IMR-90 (cell line): ENCODE measurements at regions not wholly inside any gene's neighbourhood (a gene's known extent, or its start where the extent isn't known, plus 50 kb on each side); places are given as distances from the start of the nearest gene placed in this dataset.

ENCODE experiments used
- ATAC-seq: fragments of 200-7000 bp; cut with Tn5 transposase; 2 replicates; pipeline ENCODE4 v1.9.1; 2020; ENCODE audit warnings: low read depth, mild to moderate bottlenecking, moderate library complexity
- BruUV-seq: library from RNA; stranded (reverse); fragments of 400-500 nt; replicated peaks from 2 replicates; lab custom pipeline; 2021; lab: Mats Ljungman, UMichigan
- CTCF ChIA-PET: fragments of 300-600 bp; formaldehyde crosslinking; extraction: SDS; loops from one replicate; lab custom pipeline; 2021; ENCODE audit warnings: antibody characterized with exemption; lab: Yijun Ruan, JAX
- POLR2A ChIA-PET: fragments of 300-600 bp; sonication (Branson Sonifier 250); formaldehyde crosslinking; loops from one replicate; lab custom pipeline; 2022; ENCODE audit warnings: antibody characterized with exemption; ENCODE audit not compliant: unreplicated experiment; lab: Charles Lee
- DNase-seq: peaks from one replicate; pipeline ENCODE4 v3.0.0; 2013
- H2AFZ ChIP-seq: replicated peaks from 2 replicates; pipeline ENCODE3; 2013; ENCODE audit warnings: low read length, mild to moderate bottlenecking; ENCODE audit not compliant: poor library complexity
- H2AK5ac ChIP-seq: 2 replicates; pipeline ENCODE4 v1.6.1; 2013; ENCODE audit warnings: low read depth, low read length, inconsistent platforms
- H2AK9ac ChIP-seq: replicated peaks from 2 replicates; pipeline ENCODE3; 2013; ENCODE audit warnings: mild to moderate bottlenecking, low read depth, low read length, moderate library complexity; ENCODE audit not compliant: poor library complexity
- H2BK120ac ChIP-seq: 2 replicates; pipeline ENCODE4 v1.6.1; 2013; ENCODE audit warnings: low read depth, low read length, inconsistent platforms
- H2BK15ac ChIP-seq: 3 replicates; pipeline ENCODE4 v1.6.1; 2013; ENCODE audit warnings: low read depth, low read length, inconsistent platforms
- H2BK20ac ChIP-seq: 2 replicates; pipeline ENCODE4 v1.6.1; 2013; ENCODE audit warnings: low read depth, mild to moderate bottlenecking, inconsistent platforms, low read length, moderate library complexity
- H2BK5ac ChIP-seq: 2 replicates; pipeline ENCODE4 v1.6.1; 2013; ENCODE audit warnings: mild to moderate bottlenecking, low read depth, low read length, inconsistent platforms; ENCODE audit not compliant: poor library complexity, severe bottlenecking
- H3K14ac ChIP-seq: replicated peaks from 2 replicates; pipeline ENCODE4 v1.6.1; 2013; ENCODE audit warnings: low read depth, low read length, inconsistent platforms
- H3K18ac ChIP-seq: 2 replicates; pipeline ENCODE4 v1.6.1; 2013; ENCODE audit warnings: low read depth, low read length, control low read depth
- H3K23ac ChIP-seq: 2 replicates; pipeline ENCODE4 v1.6.1; 2013; ENCODE audit warnings: low read depth, low read length, inconsistent platforms
- H3K27ac ChIP-seq: 2 replicates; pipeline ENCODE4 v1.5.1; 2013; ENCODE audit warnings: mild to moderate bottlenecking, control low read depth, low read length; ENCODE audit not compliant: insufficient read depth
- H3K27me3 ChIP-seq: 2 replicates; pipeline ENCODE4 v1.6.1; 2013; ENCODE audit warnings: low read length; ENCODE audit not compliant: control insufficient read depth, insufficient read depth
- H3K36me3 ChIP-seq: 2 replicates; pipeline ENCODE4 v1.6.1; 2013; ENCODE audit warnings: low read length, mixed read lengths; ENCODE audit not compliant: control insufficient read depth, insufficient read depth
- H3K4ac ChIP-seq: 2 replicates; pipeline ENCODE4 v1.6.1; 2013; ENCODE audit warnings: low read depth, low read length, inconsistent platforms
- H3K4me1 ChIP-seq: 2 replicates; pipeline ENCODE4 v1.6.1; 2013; ENCODE audit warnings: low read length, mixed read lengths; ENCODE audit not compliant: control insufficient read depth, insufficient read depth
- H3K4me2 ChIP-seq: 2 replicates; pipeline ENCODE4 v1.6.1; 2013; ENCODE audit warnings: low read depth, mild to moderate bottlenecking, control low read depth, low read length, moderate library complexity
- H3K4me3 ChIP-seq: 2 replicates; pipeline ENCODE4 v1.5.1; 2013; ENCODE audit warnings: low read depth, mild to moderate bottlenecking, control low read depth, low read length, moderate library complexity; ENCODE audit not compliant: insufficient read depth
- H3K56ac ChIP-seq: 2 replicates; pipeline ENCODE4 v1.6.1; 2013; ENCODE audit warnings: low read length, inconsistent platforms; ENCODE audit not compliant: insufficient read depth; ENCODE audit errors: extremely low read depth
- H3K79me1 ChIP-seq, 2 experiments: 2 replicates each; pipeline ENCODE4 v1.6.1; 2013; ENCODE audit warnings: low read length in 2 of 2, inconsistent platforms in 1 of 2, low read depth in 1 of 2
- H3K9ac ChIP-seq: 2 replicates; pipeline ENCODE4 v1.6.1; 2013; ENCODE audit warnings: low read depth, low read length, control low read depth
- H3K9me1 ChIP-seq: 2 replicates; pipeline ENCODE4 v1.6.1; 2013; ENCODE audit warnings: low read length, inconsistent platforms; ENCODE audit not compliant: insufficient read depth
- H3K9me3 ChIP-seq: 2 replicates; pipeline ENCODE4 v1.6.1; 2013; ENCODE audit warnings: low read length; ENCODE audit not compliant: control insufficient read depth, insufficient read depth
- H4K20me1 ChIP-seq: 2 replicates; pipeline ENCODE4 v1.6.1; 2013; ENCODE audit warnings: low read length, inconsistent platforms; ENCODE audit not compliant: insufficient read depth
- H4K5ac ChIP-seq: 2 replicates; pipeline ENCODE4 v1.6.1; 2013; ENCODE audit warnings: mild to moderate bottlenecking, low read depth, low read length, control low read depth
- H4K8ac ChIP-seq, 2 experiments: 2 replicates each; pipeline ENCODE4 v1.6.1; 2013; ENCODE audit warnings: low read depth in 2 of 2, low read length in 2 of 2, control low read depth in 1 of 2, inconsistent platforms in 1 of 2
- H4K91ac ChIP-seq: 2 replicates; pipeline ENCODE4 v1.6.1; 2013; ENCODE audit warnings: low read depth, low read length, inconsistent platforms; ENCODE audit not compliant: insufficient read depth
- BHLHE40 ChIP-seq: fragments of 150-350 bp; IDR thresholded peaks from 2 replicates; pipeline ENCODE4 v1.6.1; 2016; ENCODE audit warnings: mild to moderate bottlenecking, low read depth, low read length
- CEBPB ChIP-seq: IDR thresholded peaks from 2 replicates; pipeline ENCODE4 v1.6.1; 2012; ENCODE audit warnings: low read depth, low read length, improper control_type of control experiment
- FOS ChIP-seq: fragments of 150-350 bp; IDR thresholded peaks from 2 replicates; pipeline ENCODE4 v1.6.1; 2016; ENCODE audit warnings: low read depth, low read length
- MAFK ChIP-seq: IDR thresholded peaks from 2 replicates; pipeline ENCODE4 v1.6.1; 2012; ENCODE audit warnings: low read depth, low read length, improper control_type of control experiment
- MAZ ChIP-seq: IDR thresholded peaks from 2 replicates; pipeline ENCODE4 v1.6.1; 2012; ENCODE audit warnings: low read depth, mild to moderate bottlenecking, low read length, improper control_type of control experiment, moderate library complexity, borderline replicate concordance
- MXI1 ChIP-seq: IDR thresholded peaks from 2 replicates; pipeline ENCODE4 v1.6.1; 2012; ENCODE audit warnings: low read depth, mild to moderate bottlenecking, low read length, moderate library complexity, borderline replicate concordance
- NFE2L2 ChIP-seq: fragments of 150-350 bp; IDR thresholded peaks from 2 replicates; pipeline ENCODE4 v1.6.1; 2016; ENCODE audit warnings: low read depth, mild to moderate bottlenecking, low read length
- POLR2A ChIP-seq: IDR thresholded peaks from 2 replicates; pipeline ENCODE4 v1.6.1; 2012; ENCODE audit warnings: mild to moderate bottlenecking, low read depth, low read length
- RAD21 ChIP-seq: IDR thresholded peaks from 2 replicates; pipeline ENCODE4 v1.6.1; 2012; ENCODE audit warnings: low read length, improper control_type of control experiment
- RCOR1 ChIP-seq: IDR thresholded peaks from 2 replicates; pipeline ENCODE4 v1.6.1; 2012; ENCODE audit warnings: mild to moderate bottlenecking, low read length, improper control_type of control experiment; ENCODE audit not compliant: insufficient replicate concordance
- RFX5 ChIP-seq: IDR thresholded peaks from 2 replicates; pipeline ENCODE4 v1.8.0; 2012; ENCODE audit warnings: low read depth, mild to moderate bottlenecking, low read length, moderate library complexity
- SMC3 ChIP-seq: fragments of 150-350 bp; IDR thresholded peaks from 2 replicates; pipeline ENCODE4 v1.6.1; 2016; ENCODE audit warnings: low read depth, mild to moderate bottlenecking, antibody characterized with exemption, low read length, moderate library complexity
- USF2 ChIP-seq: fragments of 150-350 bp; IDR thresholded peaks from 2 replicates; pipeline ENCODE4 v1.6.1; 2017; ENCODE audit warnings: mild to moderate bottlenecking, antibody characterized with exemption, low read length, low read depth
- WGBS, 2 experiments: methylation state at CpG; one replicate each; pipeline versions ENCODE4 v1.1.5 to v1.1.7; 2013; ENCODE audit warnings: missing lambda C conversion rate in 2 of 2; ENCODE audit not compliant: insufficient read length in 1 of 2; ENCODE audit errors: extremely low coverage in 2 of 2; 5-methylcytosine and 5-hydroxymethylcytosine counted together
- dilution Hi-C: fragments of 300-500 bp; cut with HindIII; formaldehyde crosslinking; loops from one replicate; pipeline ENCODE4 v1.14.3; 2018; ENCODE audit warnings: low sequenced_read_pairs; ENCODE audit not compliant: unreplicated experiment
- in situ Hi-C: fragments of 300-500 bp; cut with MboI; formaldehyde crosslinking; loops from 3 replicates; pipeline ENCODE4 v1.14.3; 2019; ENCODE audit warnings: low sequenced_read_pairs, inconsistent platforms, mixed read lengths
- intact Hi-C: fragments of 100-400 bp; cut with micrococcal nuclease; formaldehyde crosslinking; loops from 2 replicates; pipeline ENCODE4 v1.10.0; 2022
- TF ChIP-seq, protein P1 (sequence below): fragments of 150-350 bp; IDR thresholded peaks from 2 replicates; pipeline ENCODE4 v1.6.1; 2016; ENCODE audit warnings: low read depth, mild to moderate bottlenecking, low read length, moderate library complexity, borderline replicate concordance
- TF ChIP-seq, protein P2 (sequence below): conservative IDR thresholded peaks from 2 replicates; pipeline ENCODE4 v1.5.1; 2012; ENCODE audit warnings: mild to moderate bottlenecking, low read depth, low read length, improper control_type of control experiment

DNA sequence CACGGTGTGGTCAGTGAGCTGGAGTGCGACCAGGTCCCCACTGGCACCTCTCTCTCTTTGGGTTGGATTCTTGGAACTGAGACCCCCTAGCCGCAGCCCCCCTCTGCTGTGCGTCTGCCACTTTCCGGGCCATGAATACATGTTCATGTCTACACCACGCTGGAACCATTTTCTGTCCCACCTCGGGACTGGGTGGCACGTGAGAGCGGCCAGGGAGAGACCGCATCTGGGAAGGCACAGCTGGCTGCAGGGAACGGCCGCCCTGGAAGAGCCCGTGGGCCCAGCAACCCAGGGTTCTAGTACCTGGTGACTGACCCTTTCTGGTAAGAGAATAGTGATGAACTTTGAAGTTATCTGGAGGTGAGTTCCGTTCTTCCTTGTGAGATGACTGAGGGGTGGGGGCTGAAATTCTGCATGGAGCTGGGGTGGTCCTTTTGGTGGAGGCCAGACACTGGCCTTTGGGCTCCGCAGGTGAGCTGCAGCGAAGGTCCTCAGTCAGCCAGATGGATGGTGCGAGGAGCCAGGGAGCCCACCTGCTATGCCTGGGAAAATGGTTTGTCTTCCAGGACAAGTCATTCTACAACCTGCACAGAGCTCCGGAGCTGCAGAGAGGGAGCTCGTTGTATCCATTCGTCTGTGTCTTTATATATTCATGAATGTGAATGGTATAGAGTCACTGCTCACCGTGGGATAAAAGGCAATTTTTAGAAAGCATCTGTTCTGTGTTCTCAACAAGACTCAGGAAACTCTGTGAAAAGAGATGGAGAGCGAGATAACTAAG lies 223.5 kb downstream of the NDUFA10 start:
- no peak for TF ChIP-seq MAFK
- no peak for TF ChIP-seq FOS
- TF ChIP-seq POLR2A = no peak
- no peak for TF ChIP-seq CEBPB
- TF ChIP-seq USF2 = no peak
- no peak for TF ChIP-seq NFE2L2
- no peak for TF ChIP-seq MAZ
- TF ChIP-seq RAD21 = no peak
- TF ChIP-seq, protein P1, sequence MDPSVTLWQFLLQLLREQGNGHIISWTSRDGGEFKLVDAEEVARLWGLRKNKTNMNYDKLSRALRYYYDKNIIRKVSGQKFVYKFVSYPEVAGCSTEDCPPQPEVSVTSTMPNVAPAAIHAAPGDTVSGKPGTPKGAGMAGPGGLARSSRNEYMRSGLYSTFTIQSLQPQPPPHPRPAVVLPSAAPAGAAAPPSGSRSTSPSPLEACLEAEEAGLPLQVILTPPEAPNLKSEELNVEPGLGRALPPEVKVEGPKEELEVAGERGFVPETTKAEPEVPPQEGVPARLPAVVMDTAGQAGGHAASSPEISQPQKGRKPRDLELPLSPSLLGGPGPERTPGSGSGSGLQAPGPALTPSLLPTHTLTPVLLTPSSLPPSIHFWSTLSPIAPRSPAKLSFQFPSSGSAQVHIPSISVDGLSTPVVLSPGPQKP = no peak
- TF ChIP-seq BHLHE40 = no peak
- TF ChIP-seq SMC3 = no peak
- TF ChIP-seq, protein P2, sequence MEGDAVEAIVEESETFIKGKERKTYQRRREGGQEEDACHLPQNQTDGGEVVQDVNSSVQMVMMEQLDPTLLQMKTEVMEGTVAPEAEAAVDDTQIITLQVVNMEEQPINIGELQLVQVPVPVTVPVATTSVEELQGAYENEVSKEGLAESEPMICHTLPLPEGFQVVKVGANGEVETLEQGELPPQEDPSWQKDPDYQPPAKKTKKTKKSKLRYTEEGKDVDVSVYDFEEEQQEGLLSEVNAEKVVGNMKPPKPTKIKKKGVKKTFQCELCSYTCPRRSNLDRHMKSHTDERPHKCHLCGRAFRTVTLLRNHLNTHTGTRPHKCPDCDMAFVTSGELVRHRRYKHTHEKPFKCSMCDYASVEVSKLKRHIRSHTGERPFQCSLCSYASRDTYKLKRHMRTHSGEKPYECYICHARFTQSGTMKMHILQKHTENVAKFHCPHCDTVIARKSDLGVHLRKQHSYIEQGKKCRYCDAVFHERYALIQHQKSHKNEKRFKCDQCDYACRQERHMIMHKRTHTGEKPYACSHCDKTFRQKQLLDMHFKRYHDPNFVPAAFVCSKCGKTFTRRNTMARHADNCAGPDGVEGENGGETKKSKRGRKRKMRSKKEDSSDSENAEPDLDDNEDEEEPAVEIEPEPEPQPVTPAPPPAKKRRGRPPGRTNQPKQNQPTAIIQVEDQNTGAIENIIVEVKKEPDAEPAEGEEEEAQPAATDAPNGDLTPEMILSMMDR = no peak
- no peak for TF ChIP-seq MXI1
- no peak for TF ChIP-seq RCOR1
- no peak for TF ChIP-seq RFX5
- no peak overlapping the region for H3K4me2 ChIP-seq
- no peaks in the 10 kb centered on the region for H3K36me3 ChIP-seq
- H2AFZ ChIP-seq = peak overlapping the region; percentile 21
- H4K8ac ChIP-seq = no peak overlapping the region
- H4K5ac ChIP-seq = no peak overlapping the region
- no TSS peak for BruUV-seq
- H3K79me1 ChIP-seq = no peaks in the 10 kb centered on the region
- H3K56ac ChIP-seq = no peak overlapping the region
- dilution Hi-C loops = no loop called here
- DNase-seq (no peak), ATAC-seq (no peak)
- ChIA-PET CTCF (no interaction called here), POLR2A (no interaction called here)
- H3K14ac ChIP-seq = no peak overlapping the region
- no peak overlapping the region for H2BK5ac ChIP-seq
- WGBS, 2 experiments = 32% methylated on average over 2 of the region's 22 CpGs; no CpG with 5 or more reads in 1 of the 2 experiments
- H2AK9ac ChIP-seq = no peak overlapping the region
- no peak overlapping the region for H3K18ac ChIP-seq
- intact Hi-C loops = no loop called here
- H3K4ac ChIP-seq = no peak overlapping the region
- H2BK15ac ChIP-seq = no peak overlapping the region
- H2AK5ac ChIP-seq = no peak overlapping the region
- H3K27me3 ChIP-seq = no peaks in the 10 kb centered on the region
- peaks cover 44% of the 10 kb centered on the region for H3K9me3 ChIP-seq
- no peaks in the 10 kb centered on the region for H3K9me1 ChIP-seq
- H3K4me1 ChIP-seq = no peaks in the 10 kb centered on the region
- no peak overlapping the region for H4K91ac ChIP-seq
- in situ Hi-C loops = no loop called here
- no peaks in the 10 kb centered on the region for H4K20me1 ChIP-seq
- no peak overlapping the region for H3K23ac ChIP-seq
- H3K4me3 ChIP-seq = no peak overlapping the region
- H2BK120ac ChIP-seq = no peak overlapping the region
- no peak overlapping the region for H3K27ac ChIP-seq
- no peak overlapping the region for H2BK20ac ChIP-seq
- no peak overlapping the region for H3K9ac ChIP-seq
